H7 (cell line): ENCODE measurements at regions not wholly inside any gene's neighbourhood (a gene's known extent, or its start where the extent isn't known, plus 50 kb on each side); places are given as distances from the start of the nearest gene placed in this dataset.
"Not testable (repeated sequence)": the region's sequence is repeated elsewhere in the genome, so short reads cannot be mapped to it uniquely, and the experiment has no call there.

Source experiments
- DNase-seq: peaks from one replicate; pipeline ENCODE4 v3.0.0; 2012
- H3K27me3 ChIP-seq: 2 replicates; pipeline ENCODE4 v1.6.0; 2011; ENCODE audit warnings: mild to moderate bottlenecking, low read length; ENCODE audit not compliant: control insufficient read depth, insufficient read depth
- H3K36me3 ChIP-seq: replicated peaks from 2 replicates; pipeline ENCODE4 v1.5.1; 2011; ENCODE audit warnings: low read length; ENCODE audit not compliant: control insufficient read depth, insufficient read depth
- H3K4me3 ChIP-seq: 2 replicates; pipeline ENCODE4 v1.5.1; 2011; ENCODE audit warnings: low read depth, mild to moderate bottlenecking, control low read depth, low read length, moderate library complexity; ENCODE audit not compliant: insufficient read depth

- not testable (repeated sequence) for H3K36me3 ChIP-seq, DNase-seq, H3K4me3 ChIP-seq, H3K27me3 ChIP-seq
Measured at GRCh38 chr17:445839-446238, 93.2 kb upstream of the RPH3AL start, which contains the start of gene RFLNB. Gene RFLNB, minus strand, starts transcription at chr17:445939.

DNA sequence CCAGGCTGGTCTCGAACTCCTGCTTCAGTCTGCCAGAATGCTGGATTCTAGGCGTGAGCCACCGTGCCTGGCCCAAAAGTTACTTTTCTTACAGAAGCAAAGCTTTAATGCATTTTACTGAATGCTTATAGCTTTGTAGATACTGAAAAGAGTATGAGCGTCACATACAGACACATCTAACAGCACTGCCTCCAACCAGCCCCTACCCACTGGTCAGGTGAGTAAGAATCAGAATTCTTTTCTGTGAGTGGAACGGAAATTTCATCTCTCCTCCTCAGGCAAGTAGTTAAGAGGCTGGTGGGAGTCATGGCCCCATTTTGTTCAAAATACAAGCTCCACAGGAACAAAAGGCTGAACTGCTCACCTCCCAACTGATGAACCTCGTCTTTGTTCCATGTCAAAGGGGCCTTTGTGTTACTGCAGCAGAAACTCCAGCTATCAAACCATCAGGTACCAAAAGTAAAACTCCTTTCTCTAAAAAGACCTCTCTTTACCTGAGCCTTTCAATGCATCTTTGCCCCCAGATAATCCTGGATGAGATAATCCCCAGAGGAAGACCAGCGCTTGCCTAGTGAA lies 92.4 kb upstream of the RPH3AL start:
- peaks cover 5% of the 10 kb centered on the region for H3K36me3 ChIP-seq
- no peaks in the 10 kb centered on the region for H3K27me3 ChIP-seq
- no peak overlapping the region for H3K4me3 ChIP-seq
- no peak for DNase-seq

- H3K36me3 ChIP-seq: peaks cover 5% of the 10 kb centered on the region
- DNase-seq: no peak
- H3K27me3 ChIP-seq: no peaks in the 10 kb centered on the region
- H3K4me3 ChIP-seq: no peak overlapping the region
Measured at GRCh38 chr17:443109-443508, 90.5 kb upstream of the RPH3AL start.

DNA sequence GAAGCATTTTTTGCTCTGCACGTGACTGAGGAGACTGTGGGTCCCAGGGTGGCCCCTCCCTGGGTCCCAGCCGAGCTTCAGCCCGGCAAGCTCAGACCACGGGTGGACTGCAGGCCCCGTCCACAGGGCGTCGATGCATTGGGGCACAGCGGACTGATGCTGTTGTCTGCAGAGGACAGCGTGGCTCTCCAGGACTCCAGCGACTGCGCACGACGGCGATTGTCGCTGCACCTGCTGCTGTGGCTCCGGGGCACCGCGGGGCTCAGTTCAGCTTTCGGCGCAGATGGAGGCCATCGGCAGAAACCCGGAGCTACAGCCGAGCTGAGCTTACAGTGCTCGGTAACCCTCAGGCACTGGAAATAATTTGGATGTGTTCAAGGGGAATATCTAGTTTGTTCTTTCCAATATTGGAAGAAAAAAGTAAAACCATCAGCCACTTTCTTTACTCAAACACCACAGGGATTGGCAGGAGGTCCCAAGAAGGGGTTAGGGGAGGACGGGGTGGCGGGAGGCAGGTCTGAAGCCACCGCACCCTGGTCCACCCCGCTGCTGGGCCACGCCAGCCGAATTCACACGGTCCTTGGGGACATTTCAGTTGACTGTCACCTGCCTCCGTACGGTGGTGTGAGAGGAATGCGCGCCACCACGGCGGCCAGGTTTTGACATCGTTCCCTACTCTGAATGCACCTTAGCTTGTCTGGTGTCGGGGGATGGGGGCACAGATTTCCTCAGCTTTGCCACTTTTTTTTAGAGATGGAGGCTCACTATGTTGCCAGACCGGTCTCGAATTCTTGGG lies 88.7 kb upstream of the RPH3AL start:
- no peak overlapping the region for H3K4me3 ChIP-seq
- DNase-seq: no peak
- H3K27me3 ChIP-seq: no peaks in the 10 kb centered on the region
- H3K36me3 ChIP-seq: peaks cover 5% of the 10 kb centered on the region

- no peaks in the 10 kb centered on the region for H3K27me3 ChIP-seq
- no peak for DNase-seq
- no peaks in the 10 kb centered on the region; the same call in 1 of the 2 replicates for H3K36me3 ChIP-seq
- no peak overlapping the region for H3K4me3 ChIP-seq
Measured at GRCh38 chr17:438191-438590, 85.6 kb upstream of the RPH3AL start.

GRCh38 chr17:437545-437944 lies 84.9 kb upstream of the RPH3AL start:
- Histone ChIP-seq H3K36me3 (no peaks in the 10 kb centered on the region; the same call in 1 of the 2 replicates), H3K4me3 (no peak overlapping the region), H3K27me3 (no peaks in the 10 kb centered on the region)
- DNase-seq: no peak

DNA sequence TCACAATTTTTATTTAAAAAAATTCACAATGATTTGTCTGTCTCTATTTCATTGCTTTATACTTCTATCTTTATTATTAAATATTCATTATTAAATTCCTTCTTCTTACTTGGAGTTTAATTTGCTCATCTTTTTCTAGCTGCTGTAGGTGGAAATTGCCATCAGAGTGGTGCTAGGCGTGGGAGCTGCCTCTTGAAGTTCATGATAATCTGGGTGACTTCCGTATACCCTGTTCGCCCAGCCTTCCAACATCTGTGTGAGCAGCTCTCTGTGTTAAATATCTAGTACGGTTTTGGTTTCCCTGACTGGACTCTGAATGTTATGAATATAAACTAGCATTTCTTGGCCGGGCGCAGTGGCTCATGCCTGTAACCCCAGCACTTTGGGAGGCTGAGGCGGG lies 84.0 kb upstream of the RPH3AL start:
- DNase-seq: no peak
- no peaks in the 10 kb centered on the region for H3K27me3 ChIP-seq
- no peaks in the 10 kb centered on the region for H3K36me3 ChIP-seq
- no peak overlapping the region for H3K4me3 ChIP-seq

DNA sequence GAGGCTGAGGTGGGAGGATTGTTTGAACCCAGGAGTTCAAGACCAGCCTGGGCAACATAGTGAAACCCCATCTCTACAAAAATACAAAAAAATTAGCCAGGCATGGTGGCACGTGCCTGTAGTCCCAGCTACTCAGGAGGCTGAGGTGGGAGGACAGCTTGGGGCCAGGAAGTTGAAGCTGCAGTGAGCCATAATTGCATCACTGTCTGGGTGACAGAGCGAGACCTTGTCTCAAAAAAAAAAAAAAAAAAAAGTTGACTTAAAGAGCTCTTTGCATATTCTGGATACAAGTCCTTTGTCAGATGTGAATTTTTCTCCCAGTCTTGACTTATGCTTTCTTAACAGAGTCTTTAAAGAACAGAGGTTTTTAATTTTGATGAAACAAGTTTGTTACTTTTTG lies 79.9 kb upstream of the RPH3AL start:
- H3K27me3 ChIP-seq, H3K36me3 ChIP-seq, DNase-seq, H3K4me3 ChIP-seq: not testable (repeated sequence)

- no peaks in the 10 kb centered on the region for H3K27me3 ChIP-seq
- no peaks in the 10 kb centered on the region for H3K36me3 ChIP-seq
- no peak overlapping the region for H3K4me3 ChIP-seq
- no peak for DNase-seq
Measured at GRCh38 chr17:431494-431893, 78.9 kb upstream of the RPH3AL start.

GRCh38 chr17:429589-429988 lies 77.0 kb upstream of the RPH3AL start:
- Histone ChIP-seq H3K27me3 (no peaks in the 10 kb centered on the region), H3K4me3 (no peak overlapping the region), H3K36me3 (no peaks in the 10 kb centered on the region)
- DNase-seq: no peak

GRCh38 chr17:428414-428813 lies 75.8 kb upstream of the RPH3AL start:
- Histone ChIP-seq H3K4me3 (no peak overlapping the region), H3K36me3 (no peaks in the 10 kb centered on the region), H3K27me3 (no peaks in the 10 kb centered on the region)
- DNase-seq: no peak

DNA sequence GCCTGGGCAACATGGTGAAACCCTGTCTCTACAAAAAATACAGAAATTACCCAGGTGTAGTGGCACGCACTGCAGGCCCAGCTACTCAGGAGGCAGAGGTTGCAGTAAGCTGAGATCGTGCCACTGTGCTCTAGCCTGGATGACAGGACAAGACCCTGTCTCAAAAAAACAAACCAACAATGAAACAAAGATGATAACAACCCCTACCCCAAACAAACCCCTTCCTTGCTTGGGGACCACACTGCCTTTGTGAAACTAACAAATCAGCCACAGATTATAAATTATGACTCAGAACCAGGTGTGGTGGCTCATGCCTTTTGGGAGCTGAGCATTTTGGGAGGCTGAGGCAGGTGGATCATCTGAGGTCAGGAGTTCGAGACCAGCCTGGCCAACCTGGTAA lies 75.3 kb upstream of the RPH3AL start:
- H3K4me3 ChIP-seq: no peak overlapping the region
- no peaks in the 10 kb centered on the region for H3K36me3 ChIP-seq
- DNase-seq: no peak
- no peaks in the 10 kb centered on the region for H3K27me3 ChIP-seq

GRCh38 chr17:427327-427726 lies 74.7 kb upstream of the RPH3AL start:
- Histone ChIP-seq H3K36me3 (no peaks in the 10 kb centered on the region), H3K27me3 (no peaks in the 10 kb centered on the region), H3K4me3 (no peak overlapping the region)
- DNase-seq: peak; percentile 51

DNA sequence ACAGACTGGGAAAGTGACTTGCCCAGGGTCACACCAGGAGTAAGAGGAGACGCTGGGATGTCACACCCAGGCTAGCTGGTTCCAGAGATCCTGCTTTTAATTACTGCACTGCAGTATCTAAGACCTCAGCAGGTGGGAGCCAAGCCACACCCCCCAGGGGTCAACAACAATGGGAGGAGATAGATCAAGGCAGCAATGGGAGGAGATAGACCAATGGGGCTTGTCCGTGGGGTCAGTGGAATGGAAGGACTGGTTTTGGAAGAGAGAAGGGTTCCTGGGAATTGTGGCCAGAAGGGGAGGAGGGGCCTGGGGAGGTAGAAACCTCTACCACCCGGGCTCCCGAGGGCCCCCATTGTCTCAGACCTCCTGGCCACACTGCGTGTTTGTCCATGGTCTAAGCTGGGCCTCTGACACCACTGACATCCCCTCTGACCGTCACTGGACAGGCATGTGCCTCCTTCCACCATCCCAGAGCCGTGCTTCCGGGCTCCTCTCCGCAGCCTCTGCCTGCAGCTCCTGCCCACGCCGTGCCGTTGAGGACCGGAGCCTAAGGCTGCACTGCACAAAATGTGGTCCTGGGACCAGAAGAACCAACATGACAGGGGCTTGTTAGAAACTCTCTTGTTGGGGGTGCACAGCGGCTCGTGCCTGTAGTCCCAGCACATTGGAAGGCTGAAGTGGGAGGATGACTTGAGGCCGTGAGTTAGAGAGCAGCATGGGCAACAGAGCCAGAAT lies 69.8 kb upstream of the RPH3AL start:
- peak; percentile 61 for DNase-seq
- no peak overlapping the region for H3K4me3 ChIP-seq
- H3K36me3 ChIP-seq: no peaks in the 10 kb centered on the region
- no peaks in the 10 kb centered on the region for H3K27me3 ChIP-seq
